NCI-H2107 treated with DMSO at 0.1 percent for 48 hours (cell line): ENCODE measurements at regions not wholly inside any gene's neighbourhood (a gene's known extent, or its start where the extent isn't known, plus 50 kb on each side); places are given as distances from the start of the nearest gene placed in this dataset.

ENCODE experiments used
- DNase-seq: peaks from one replicate; lab custom pipeline; 2025; ENCODE audit not compliant: unreplicated experiment; lab: John Stamatoyannopoulos, UW

DNA sequence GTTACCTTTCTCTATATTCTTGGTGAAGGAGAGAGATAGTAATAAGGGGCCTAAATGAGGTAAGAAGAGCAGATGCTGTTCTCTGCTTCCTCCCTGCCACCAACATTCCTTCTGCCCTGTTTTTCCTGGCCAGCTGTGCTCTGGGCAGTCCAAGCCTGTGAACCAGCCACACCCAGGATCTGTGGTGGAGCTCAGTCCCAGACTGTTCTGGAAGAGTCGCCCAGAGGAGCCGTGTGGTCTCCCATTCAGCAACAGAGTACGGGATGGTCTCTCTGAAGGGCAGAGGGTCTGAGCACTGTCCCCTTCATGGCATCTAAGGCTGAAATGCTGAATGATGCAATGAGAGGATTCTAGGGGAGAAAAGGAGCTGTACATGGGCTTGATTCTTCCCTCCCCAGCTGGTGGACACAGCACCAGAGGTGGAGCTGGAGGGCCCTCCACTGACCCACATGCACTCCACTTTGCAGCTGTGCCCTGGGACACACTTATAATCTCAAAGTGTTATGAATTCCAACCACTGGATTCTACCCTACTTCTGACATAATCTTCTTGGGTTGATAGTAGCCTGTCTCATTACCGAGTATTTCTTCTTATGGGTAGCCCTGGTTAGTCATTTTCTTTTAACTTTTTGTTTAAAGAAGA lies 70.8 kb upstream of the RPS23 start:
- no peak for DNase-seq

DNA sequence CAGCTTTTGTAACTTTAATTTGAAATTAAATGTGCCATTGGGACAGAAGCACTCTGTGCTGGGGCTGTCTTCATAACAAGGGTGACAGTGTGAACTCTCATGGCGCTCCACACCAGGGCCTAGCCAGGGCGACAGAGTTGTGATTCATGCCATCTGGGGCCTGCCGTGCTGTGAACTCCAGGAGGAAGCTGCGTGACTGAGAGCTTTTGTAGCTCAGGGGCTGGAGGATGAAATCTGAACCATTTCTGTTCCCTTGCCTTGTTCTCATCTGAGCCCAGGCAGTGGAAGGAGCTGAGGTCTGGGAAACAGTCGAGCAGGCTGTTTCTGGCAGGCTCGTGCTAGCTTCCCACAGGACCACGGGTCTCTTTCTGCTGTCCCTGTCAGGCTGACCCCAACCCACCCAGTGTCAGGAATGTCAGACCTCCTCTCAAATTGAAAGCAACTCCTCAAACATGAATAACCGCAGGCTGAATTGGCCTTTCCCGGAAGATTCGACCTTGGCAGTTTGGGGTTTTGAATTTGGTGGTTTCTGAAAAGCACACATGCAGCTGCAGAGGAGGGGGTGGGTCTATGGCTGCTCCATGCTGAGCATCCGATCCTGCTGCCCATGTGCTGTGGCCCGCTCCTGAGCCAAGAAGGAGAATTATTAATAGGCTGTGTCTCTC lies 69.2 kb upstream of the RPS23 start:
- DNase-seq = peak; percentile 47

DNA sequence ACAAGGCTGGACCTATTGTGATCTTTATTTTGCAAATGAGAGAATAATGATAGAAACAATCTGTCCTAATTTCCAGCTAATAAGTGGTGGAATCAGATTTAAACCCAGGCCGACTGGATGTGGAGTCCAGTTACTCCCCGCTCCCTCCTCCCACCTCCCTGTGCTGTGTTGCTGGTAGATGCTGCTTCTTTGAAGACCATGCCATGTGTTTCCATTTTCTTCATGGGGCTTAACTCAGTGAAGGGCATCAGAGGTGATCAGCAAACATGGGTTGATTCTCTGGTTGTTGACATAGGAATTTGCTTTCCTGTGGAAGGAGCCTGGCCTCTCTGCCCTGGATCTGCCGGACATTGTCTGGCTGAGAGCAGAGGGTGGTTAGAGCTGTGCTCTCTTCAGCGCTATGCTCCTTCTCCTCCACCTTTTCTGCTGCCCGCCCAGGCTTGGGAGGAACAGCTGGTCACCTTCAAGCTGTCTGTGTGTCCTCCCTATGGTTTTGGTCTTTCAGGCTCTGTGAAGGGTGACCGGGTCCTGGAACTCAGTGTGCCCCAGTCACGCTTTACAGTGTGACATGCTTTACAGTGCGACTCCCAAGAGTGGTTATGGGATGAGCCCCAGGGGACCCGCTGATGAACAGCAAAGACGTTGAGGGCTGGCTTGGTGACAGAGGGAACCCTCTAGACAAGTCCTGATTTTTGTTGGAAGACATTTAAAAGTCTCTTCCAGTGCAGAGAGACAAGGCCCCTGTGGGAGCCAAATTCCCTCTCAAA lies 68.4 kb upstream of the RPS23 start:
- no peak for DNase-seq

DNA sequence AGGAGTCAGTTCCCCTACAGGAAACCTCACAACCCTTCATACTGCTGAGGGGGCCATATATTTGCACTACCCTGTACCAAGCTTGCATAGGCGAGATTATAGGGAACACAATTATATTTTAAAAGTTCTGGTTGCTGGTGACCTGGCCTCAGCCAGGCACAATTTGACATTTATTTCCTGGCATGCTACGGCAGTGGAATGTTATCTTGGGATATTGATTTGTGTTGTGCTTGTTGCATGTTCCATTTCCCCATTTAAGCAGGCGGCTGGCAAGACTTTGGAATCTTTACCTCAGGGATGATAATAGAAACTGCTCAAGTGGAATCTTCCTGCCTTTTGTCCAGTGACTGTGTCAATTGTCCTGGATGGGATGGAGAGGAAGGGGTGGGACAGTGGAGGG lies 67.0 kb upstream of the RPS23 start:
- no peak for DNase-seq

DNA sequence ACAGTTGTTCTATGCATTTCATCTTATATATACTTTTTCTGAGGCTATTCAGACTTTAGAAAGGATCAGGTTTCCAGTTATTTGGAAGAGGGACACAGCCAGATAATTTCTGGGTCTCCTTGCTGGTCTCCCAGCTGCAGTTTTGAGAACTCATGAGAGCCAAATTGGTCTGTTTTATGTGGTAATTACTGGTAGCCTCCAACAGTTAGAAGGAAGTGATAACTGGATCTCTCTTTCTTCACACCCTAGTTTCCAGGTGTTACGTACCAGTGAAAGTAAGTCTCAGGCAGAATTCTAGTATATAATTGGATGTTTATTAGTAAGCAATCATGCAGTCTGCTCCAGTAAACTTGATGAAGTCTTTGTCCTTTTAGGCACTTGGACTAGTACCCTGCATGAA lies 63.2 kb upstream of the RPS23 start:
- DNase-seq = no peak

DNA sequence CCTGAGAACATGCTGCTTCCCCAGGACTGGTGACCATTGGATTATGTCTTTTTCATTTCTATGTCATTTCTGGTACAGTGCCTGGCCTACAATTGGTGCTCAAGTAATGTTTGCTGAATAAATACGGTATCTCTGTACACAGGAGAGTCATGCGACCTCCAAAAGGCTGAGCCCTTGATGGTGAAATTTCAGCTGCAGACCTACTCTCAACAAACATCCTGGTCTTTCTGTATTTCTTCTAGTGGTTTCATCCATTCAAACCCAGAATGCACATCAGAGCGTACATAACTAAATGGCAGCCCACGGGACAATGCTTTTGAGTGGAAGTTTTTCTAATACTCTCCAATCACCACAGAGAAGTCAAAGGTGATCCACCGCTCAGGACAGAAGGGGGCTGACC lies 62.6 kb upstream of the RPS23 start:
- no peak for DNase-seq

DNA sequence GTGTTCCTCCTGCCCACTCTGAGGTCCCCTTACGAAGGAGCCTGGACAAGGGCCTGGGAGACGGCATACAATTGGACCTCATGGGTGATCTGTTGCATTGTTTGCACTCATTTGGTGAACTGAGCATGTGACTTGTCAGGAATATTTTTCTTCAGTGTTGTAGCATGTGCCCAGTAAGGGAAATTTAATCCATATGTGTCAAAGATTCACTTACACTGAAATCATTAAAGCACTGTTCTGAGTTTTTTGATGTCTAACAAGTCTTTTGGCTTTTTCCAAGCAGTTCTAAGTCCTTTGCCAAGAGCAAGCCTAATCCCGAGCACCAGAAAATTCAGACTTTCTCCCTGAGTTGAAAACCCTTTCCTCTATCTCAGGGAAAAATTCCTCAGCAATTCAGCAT lies 61.6 kb upstream of the RPS23 start:
- no peak for DNase-seq

DNA sequence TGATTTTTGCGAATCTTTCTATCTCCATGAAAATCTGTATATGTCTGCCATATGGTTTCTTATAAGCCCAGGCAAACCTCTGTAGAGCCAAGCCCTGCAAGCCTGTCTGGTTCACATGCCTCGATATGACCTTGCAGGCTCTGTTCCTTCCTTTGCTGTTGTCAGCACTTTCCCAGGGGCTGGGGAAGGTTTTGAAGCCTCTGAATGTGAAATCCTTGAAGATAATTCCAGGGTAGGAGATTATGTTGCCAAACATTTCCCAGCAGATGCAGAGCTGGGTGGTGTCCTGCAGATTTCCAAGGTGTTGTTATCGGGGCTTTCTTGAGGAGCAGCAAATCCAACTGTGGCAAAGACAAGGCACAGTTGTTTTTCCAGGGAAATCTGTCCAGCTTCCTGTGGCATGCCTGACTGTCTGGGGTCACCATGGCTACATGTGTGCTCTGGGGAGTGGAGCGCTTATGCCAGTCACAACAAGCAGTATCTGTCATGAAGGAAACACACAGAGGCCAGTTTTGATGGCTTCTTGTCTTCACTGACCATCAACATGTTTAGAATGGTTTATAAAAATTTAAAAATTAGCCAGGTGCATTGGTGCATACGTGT lies 60.7 kb upstream of the RPS23 start:
- no peak for DNase-seq

DNA sequence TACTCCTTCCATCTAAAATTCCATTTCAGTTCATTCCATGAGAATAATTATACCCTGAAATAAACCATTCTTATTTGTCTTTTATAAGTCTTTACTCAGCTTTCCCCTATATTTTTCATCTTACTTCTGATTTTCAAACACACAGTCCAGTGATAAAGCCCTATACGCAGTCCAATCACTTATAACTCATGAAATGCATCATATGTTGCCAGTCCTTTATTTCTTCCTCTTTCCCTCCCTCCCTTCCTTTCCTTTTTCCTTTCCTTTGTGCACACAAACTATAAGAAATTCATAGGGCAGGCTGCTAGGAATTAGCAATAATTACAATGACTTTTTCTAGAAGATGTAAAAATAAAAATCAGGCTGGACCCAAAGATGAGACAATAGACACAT lies 58.8 kb upstream of the RPS23 start:
- DNase-seq = no peak

DNA sequence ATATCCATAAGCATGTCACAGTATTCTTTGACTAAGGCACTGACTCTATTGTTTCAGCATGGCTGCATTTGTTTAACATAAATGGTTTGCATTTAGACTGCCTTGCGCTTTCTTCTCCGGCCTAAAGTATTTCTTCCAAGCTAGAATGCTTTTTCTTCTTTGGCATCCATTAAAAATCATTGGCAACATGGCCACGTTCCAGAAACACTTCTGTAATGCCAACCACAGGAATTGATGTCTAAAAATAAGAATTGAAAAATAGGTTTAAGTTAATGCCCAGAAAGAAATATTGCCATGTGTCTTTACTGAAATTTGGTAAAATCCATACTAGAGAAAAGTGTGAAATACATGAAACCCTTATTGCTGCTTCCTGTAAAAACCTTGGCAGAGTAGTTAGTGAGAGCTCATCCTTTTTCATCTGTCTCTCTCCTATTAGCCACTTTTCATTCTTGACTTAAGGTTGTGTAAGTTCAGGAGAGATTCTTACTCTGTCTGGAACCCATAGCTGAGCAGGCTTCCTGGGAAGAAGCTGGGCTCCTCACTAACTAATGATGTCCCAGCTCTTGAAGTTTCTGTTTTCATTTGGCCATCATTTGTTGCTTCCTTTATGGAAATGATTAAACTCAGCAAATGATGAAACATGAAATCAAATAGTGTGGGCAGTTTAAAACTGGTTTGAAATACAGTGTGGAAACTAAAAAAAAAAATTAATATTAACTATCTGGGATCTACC lies 58.2 kb upstream of the RPS23 start:
- DNase-seq = no peak

DNA sequence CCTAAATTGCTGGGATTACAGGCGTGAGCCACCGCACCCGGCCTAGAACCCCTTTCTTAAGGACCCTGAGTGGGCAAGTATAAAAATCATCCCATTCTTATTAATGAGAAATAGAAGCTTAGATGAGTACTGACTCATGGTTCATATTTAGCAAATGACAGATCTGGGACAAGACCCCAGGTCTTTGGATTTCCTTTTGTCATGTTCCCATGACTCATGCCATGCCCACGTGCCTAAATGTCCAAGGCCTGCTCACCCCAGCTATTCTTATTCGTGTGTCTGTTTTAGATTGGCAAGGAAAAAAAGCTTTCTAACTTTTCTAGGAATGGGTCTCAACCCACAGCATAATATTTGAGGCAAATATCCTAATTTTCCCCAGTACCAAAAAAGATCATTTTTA lies 57.7 kb upstream of the RPS23 start:
- DNase-seq = no peak

DNA sequence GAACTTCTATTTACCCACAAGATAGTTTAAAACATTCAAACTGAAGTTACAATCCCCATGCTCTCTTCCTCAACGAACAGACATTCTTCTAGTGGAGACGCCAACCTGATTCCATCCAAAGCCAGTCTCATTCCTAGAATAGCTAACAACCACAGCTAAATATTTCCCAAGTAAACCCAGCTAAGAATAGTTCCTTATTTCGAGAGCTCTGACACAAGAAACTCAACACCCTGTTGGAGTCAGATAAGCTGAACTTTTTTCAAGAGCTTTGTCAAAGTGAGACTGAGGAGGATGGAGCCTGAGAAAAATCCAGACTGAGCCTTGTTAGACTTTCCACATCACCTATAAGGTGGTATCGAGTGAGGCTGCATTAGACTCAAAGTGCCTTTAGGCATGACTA lies 56.7 kb upstream of the RPS23 start:
- DNase-seq = no peak

DNA sequence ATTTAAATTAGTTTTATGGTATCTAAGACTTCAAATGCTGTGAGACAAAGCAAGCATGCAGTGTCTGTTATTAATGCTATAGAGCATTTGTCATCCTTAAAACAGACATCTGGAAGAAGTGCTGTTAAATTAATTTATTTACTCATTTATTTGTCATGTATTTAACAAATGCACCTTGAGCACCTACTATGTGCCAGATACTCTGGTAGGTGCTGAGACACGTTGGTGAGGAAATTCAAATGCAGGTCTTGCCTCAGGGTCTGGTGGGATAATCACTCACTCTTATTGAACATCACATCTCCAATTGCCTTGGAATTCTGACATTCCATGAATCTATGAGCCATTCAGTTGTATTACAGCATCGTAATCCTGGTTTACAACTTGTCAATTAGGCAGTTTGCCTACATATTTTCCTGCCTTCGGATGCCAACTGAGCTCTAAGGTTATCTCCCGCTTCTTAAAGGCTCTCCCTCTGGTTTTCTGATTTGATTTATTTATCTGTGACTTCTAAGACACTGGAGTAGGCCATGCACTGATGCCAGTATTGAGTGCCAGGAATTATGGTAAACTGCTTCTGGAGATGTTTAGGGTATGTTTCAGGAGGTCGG lies 56.0 kb upstream of the RPS23 start:
- DNase-seq = no peak

DNA sequence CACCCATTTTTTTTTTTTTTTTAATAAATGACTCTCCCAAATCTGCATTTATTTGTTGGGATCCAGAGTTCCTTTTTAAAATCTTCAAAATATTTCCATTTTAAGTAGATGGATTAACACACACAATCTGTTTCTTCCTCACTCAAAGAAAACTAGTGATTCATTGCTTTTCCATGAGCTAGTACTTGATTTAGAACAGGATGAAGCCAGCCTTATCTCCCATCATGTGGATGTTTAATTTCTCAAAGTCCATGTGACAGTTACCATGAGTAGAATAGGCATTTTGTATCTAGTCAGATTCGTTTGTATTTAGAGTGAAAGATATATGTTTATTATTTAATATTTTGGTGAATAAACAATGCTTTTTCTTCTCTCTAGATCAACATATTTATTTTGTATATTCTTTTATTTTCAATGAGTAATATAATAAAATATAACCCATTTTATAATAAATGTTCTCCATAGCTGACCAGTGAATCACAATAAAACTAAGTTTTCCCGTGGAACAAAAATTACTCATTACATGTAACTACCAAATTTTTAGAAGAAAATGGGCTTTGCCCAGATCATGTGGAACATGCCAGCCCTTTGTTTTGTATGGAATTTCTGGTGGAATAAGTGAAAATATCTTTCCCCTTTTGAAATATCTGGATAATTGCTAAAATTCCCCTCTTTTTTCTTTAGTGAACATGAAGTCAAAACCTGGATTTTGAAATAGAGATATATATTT lies 54.9 kb upstream of the RPS23 start:
- no peak for DNase-seq

DNA sequence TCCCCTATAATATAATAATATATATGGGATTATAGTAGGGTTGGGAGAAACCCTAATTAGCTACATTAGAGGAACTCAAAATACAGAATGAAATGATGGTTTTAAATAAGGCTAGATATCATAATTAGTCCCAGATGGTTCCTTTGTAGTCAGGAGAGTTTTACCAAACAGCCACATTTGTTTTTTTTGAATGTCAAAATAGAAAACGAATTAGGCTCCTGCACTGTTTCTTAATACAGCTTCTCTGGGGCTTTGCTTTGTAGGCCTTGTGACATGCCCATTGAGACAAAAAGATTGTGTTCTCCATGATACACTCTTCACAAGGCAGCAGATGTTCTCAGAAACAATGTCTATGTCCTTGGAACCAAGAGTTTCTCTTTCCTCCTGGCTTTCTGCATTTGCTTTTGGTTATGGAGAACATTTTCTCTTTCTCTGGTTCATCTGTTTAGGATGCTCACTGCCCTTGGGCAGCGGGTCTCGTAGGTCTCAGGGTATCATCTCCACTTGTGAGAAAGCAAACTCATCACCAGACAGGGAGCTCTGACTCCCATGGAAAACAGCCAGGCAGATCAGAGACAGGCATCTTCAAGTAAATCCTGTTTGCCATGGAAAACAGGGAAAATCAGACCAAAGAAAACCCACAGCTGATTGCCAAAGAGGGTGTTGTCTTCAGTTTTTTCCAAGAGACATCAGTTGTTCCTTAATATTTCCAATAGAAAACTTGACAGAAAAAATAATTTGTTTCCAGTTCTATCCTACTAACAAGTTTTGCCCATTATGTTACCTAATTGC lies 54.1 kb upstream of the RPS23 start:
- DNase-seq = no peak

DNA sequence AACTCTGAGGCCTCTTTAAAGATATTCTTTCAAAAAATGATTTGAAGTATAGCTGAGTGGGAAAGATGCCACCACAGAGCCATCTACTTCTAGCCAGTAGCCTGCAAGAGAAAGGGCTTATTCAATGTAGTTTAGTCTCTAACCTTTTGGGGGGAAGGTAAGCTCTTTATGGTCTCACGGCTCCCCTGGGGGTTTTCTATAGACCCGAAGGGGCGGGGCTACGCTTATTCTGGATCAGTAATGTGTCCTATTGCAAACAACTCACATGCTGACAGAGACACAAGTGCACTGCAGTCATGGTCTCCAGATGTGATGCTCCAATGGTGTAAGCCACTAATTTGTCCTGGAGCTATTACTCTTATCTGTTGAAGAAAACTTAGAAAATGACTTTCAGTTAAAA lies 53.4 kb upstream of the RPS23 start:
- DNase-seq = no peak

DNA sequence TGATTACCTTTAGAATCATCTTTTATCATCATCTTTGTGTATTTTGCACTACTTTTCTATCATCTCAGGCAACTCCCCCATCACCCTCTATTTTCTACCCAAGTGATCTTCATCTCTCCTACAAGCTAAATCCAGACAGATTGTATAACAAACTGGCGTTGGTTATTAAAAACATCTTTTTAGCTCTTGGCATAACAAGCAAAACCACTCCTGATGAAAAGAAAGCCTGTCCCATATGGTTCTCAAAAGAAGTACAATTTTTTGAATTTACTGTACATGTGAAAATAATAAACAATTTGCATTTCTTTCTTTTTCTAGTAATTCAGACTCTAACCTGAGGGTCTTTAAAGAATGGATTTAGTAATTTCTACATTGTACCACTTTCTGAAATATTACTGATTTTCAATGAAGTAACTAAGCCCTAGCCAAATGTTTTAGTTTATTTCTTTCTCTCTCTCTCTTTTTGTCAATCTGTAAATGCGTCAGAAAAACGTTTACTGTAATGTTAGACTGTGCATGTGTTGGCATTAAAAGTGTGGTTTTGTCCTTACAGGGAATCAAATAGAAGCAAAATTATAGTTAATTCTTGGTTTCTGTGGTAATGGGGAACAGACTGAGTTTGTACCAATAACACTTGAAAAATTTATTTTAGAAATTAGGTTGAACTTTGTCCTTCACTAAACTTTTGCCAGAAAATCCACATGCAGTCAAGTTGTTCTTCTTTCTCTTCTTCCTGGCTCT lies 52.5 kb upstream of the RPS23 start:
- no peak for DNase-seq

DNA sequence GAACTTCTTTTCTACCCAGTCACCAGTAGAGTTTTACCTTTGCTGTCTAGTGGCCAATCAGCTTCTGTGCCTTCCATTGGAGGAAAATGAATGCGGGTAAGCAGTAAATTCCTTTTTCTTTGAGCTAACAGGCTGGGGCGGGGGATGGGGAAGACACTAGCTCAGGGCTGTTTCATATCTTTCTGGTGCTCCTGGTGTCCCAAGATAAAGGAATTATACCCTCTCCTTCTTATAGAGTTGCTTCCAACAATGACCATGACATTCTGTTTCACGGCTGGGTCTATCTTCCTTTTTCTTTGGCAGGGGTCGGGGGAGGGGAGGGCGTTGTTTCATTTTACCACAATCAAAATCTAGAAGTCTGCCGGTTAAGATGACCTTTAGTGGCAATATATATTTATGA lies 51.2 kb upstream of the RPS23 start:
- DNase-seq = no peak
